Keratinocyte (primary cell): ENCODE measurements at regions not wholly inside any gene's neighbourhood (a gene's known extent, or its start where the extent isn't known, plus 50 kb on each side); places are given as distances from the start of the nearest gene placed in this dataset.

Experiments
- CTCF ChIP-seq, 3 experiments: IDR thresholded peaks in 1 of 3; conservative IDR thresholded peaks in 1 of 3; optimal IDR thresholded peaks in 1 of 3; 2 replicates in 2 of 3; 3 replicates in 1 of 3; pipeline versions ENCODE3 to v1.5.1; 2011; ENCODE audit warnings: low read length in 3 of 3, mild to moderate bottlenecking in 3 of 3, moderate library complexity in 2 of 3, control low read depth in 1 of 3, inconsistent platforms in 1 of 3; ENCODE audit not compliant: insufficient read depth in 2 of 3; ENCODE audit errors: extremely low read depth in 1 of 3
- EZH2 ChIP-seq: IDR thresholded peaks from one replicate; pipeline ENCODE4 v1.6.1; 2012; ENCODE audit warnings: inconsistent platforms, mild to moderate bottlenecking, low read length, moderate library complexity

GRCh38 chr4:164070625-164071024 is 576.1 kb downstream of the TMA16 start:
- no peak for TF ChIP-seq CTCF (optimal IDR thresholded peaks at IDR 0.05 in 1 of 3, IDR thresholded peaks at IDR 0.05 in 1 of 3, conservative IDR thresholded peaks at IDR 0.05 in 1 of 3; ENCODE audit: extremely low read depth in 1 of 3, insufficient read depth in 2 of 3, low read length in 3 of 3)
- no peak for TF ChIP-seq EZH2
